ENCODE measurements at regions not wholly inside any gene's neighbourhood (a gene's known extent, or its start where the extent isn't known, plus 50 kb on each side); places are given as distances from the start of the nearest gene placed in this dataset.
A peak's percentile ranks its signal among the peaks of the same experiment; 100 is the strongest.

GRCh38 chr5:3004361-3005080 lies 253.0 kb upstream of the IRX2 start:
- WGBS, 2 donors, result 91 to 92% methylated on average over 9 of the region's 9 CpGs
- intact Hi-C loops (cut with DNase I; ENCODE audit: low total_unique reads), result no loop called here
- TF ChIP-seq CTCF (IDR thresholded peaks at IDR 0.05) (no peak), POLR2A (IDR thresholded peaks at IDR 0.05) (no peak)
- H3K4me3 ChIP-seq (ENCODE audit: low read depth, poor library complexity, severe bottlenecking), result no peak overlapping the region
- DNase-seq (ENCODE audit: low spot score in 2 of 2), result peak in 1 of 2 donors; percentile 28

- no peak for TF ChIP-seq POLR2A (IDR thresholded peaks at IDR 0.05)
- no peak for TF ChIP-seq CTCF (IDR thresholded peaks at IDR 0.05)
- intact Hi-C loops (cut with DNase I; ENCODE audit: low total_unique reads), result no loop called here
- peak in 1 of 2 donors; percentile 70 for DNase-seq (ENCODE audit: low spot score in 2 of 2)
- no peak overlapping the region for H3K4me3 ChIP-seq (ENCODE audit: low read depth, poor library complexity, severe bottlenecking)
- 92 to 93% methylated on average over 17 of the region's 17 CpGs for WGBS, 2 donors
These were observed 250.8 kb upstream of the IRX2 start for GRCh38 chr5:3002230-3002629.

GRCh38 chr5:3000631-3001030 lies 249.2 kb upstream of the IRX2 start:
- intact Hi-C loops (cut with DNase I; ENCODE audit: low total_unique reads), result no loop called here
- no peak overlapping the region for H3K4me3 ChIP-seq (ENCODE audit: low read depth, poor library complexity, severe bottlenecking)
- 52 to 56% methylated on average over 6 of the region's 6 CpGs for WGBS, 2 donors
- DNase-seq (ENCODE audit: low spot score in 2 of 2), result no peak
- TF ChIP-seq CTCF (IDR thresholded peaks at IDR 0.05), result no peak
- no peak for TF ChIP-seq POLR2A (IDR thresholded peaks at IDR 0.05)

GRCh38 chr5:2999926-3000325 lies 248.4 kb upstream of the IRX2 start:
- intact Hi-C loops (cut with DNase I; ENCODE audit: low total_unique reads), result no loop called here
- WGBS, 2 donors, result 91 to 92% methylated on average over 11 of the region's 11 CpGs
- no peak overlapping the region for H3K4me3 ChIP-seq (ENCODE audit: low read depth, poor library complexity, severe bottlenecking)
- DNase-seq (ENCODE audit: low spot score in 2 of 2), result peak in 1 of 2 donors; percentile 42
- no peak for TF ChIP-seq CTCF (IDR thresholded peaks at IDR 0.05)
- TF ChIP-seq POLR2A (IDR thresholded peaks at IDR 0.05), result no peak

GRCh38 chr5:2998106-2998505 lies 246.6 kb upstream of the IRX2 start:
- TF ChIP-seq CTCF (IDR thresholded peaks at IDR 0.05) (no peak), POLR2A (IDR thresholded peaks at IDR 0.05) (no peak)
- intact Hi-C loops (cut with DNase I; ENCODE audit: low total_unique reads), result no loop called here
- H3K4me3 ChIP-seq (ENCODE audit: low read depth, poor library complexity, severe bottlenecking), result no peak overlapping the region
- DNase-seq (ENCODE audit: low spot score in 2 of 2), result no peak
- WGBS, 2 donors, result 63 to 65% methylated on average over 8 of the region's 8 CpGs

- intact Hi-C loops (cut with DNase I; ENCODE audit: low total_unique reads), result no loop called here
- 74 to 86% methylated on average over 4 of the region's 4 CpGs for WGBS, 2 donors
- no peak overlapping the region for H3K4me3 ChIP-seq (ENCODE audit: low read depth, poor library complexity, severe bottlenecking)
- DNase-seq (ENCODE audit: low spot score in 2 of 2), result no peak
- TF ChIP-seq POLR2A (IDR thresholded peaks at IDR 0.05) (no peak), CTCF (IDR thresholded peaks at IDR 0.05) (no peak)
These were observed 245.7 kb upstream of the IRX2 start for GRCh38 chr5:2997179-2997578.

Data from lower leg skin (tissue), 4 donors.